HG03064 (cell line): ENCODE measurements at regions not wholly inside any gene's neighbourhood (a gene's known extent, or its start where the extent isn't known, plus 50 kb on each side); places are given as distances from the start of the nearest gene placed in this dataset.

ENCODE experiments used
- ATAC-seq: cut with Tn5 transposase; IDR thresholded peaks from one replicate; pipeline ENCODE4 v1.9.1; 2021; ENCODE audit warnings: low read depth; ENCODE audit not compliant: unreplicated experiment

GRCh38 chr7:17678896-17679295, 261.4 kb downstream of the SNX13 start:
- no peak for ATAC-seq

DNA sequence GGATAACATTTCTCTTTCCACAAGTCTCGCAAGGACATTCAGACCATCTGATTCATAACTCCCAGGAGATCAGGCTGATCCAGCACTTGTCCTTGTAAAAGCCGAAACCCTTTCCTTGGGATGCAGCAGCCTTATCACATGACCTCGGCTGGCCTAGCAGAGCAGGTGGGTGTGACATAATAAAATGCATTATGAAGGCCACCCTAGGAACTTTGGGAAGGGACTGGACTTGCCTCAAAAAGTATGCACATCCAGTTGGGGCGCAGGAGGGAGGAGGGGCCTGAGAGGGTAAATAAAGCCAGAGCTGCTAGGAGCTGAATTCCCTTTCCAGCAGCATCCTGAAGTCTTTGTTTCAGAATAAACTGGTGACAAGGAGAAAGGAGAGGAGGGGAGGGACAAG, 260.8 kb downstream of the SNX13 start:
- ATAC-seq: no peak

- ATAC-seq: no peak
These were observed 260.3 kb downstream of the SNX13 start for GRCh38 chr7:17680026-17680425.

- no peak for ATAC-seq
These were observed 259.3 kb downstream of the SNX13 start for GRCh38 chr7:17680943-17681351.

DNA sequence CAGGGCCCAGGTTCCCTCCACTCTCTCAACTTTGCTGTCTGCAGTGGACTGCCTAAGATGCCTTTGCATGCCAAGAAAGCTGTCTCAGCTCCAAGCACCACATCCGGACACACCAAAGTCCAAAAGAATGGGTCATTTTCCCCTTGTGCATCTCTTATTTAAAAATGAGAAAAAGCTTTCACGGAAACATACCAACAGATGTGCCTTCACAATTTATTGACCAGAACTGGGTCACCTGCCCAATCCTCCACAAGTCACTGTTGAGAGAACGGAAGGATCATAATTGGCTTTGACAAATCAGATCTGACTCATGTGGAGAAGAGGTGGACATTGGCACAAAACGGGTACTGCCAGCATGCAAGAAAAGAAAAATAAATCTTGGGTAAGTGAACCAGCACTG, 258.3 kb downstream of the SNX13 start:
- no peak for ATAC-seq

DNA sequence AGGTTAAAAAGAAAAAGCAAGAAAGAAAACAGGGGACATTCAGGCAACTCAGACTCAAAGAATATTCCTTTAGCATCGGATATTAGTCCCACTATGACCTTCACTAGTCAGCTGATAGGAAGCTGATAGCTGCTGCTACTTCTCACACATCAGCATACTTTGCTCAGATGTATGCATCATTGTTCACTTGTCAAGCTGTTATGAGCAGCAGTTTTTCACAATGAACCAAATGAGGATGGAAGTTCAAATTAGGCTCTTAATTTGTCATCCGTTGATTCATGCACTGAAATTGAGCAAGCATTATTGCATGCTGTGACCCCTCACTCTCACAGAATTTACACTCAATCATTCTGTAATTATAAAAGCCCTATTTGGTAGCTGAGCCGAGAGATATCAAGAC, 257.7 kb downstream of the SNX13 start:
- no peak for ATAC-seq

DNA sequence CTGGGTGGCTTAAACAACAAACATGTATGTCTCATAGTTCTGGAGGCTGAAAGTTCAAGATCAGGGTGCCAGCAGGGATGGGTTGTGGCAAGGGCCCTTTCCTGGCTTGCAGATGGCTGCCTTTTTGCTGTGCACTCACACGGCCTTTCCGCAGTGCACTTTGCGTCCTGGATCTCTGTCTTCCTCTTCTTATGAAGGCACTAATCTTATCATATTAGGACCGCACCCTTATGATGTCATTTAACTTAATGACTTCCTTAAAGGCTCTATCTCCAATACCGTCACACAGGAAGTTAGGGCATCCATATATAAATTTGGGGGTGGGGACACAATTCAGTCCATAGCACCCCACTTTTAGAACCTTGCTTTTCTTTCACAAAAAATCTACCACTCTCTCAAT, 255.2 kb downstream of the SNX13 start:
- ATAC-seq: no peak

- no peak for ATAC-seq
These were observed 252.9 kb downstream of the SNX13 start for GRCh38 chr7:17687361-17687760.

GRCh38 chr7:17689361-17689902, 250.9 kb downstream of the SNX13 start:
- no peak for ATAC-seq

- ATAC-seq: no peak
These were observed 250.3 kb downstream of the SNX13 start for GRCh38 chr7:17690030-17690429.

DNA sequence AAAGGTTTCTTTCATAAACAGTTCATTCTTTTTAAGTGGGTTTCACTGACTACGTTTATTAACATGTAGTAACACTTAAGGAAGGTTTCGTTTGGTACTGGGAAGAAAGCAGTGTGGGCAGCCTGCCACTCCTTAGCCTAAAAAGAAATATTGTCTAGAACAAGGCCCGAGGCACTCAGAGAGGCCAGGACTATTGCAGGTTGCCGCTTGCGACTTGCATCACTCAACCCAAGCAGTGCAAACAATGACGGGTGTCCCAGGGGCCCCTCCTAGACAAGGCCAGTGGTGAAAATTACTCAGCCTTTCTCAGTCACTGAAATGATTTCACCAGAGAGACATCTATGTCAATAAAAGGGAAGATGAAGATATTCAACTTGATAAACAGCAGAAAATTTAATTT, 243.9 kb downstream of the SNX13 start:
- no peak for ATAC-seq

DNA sequence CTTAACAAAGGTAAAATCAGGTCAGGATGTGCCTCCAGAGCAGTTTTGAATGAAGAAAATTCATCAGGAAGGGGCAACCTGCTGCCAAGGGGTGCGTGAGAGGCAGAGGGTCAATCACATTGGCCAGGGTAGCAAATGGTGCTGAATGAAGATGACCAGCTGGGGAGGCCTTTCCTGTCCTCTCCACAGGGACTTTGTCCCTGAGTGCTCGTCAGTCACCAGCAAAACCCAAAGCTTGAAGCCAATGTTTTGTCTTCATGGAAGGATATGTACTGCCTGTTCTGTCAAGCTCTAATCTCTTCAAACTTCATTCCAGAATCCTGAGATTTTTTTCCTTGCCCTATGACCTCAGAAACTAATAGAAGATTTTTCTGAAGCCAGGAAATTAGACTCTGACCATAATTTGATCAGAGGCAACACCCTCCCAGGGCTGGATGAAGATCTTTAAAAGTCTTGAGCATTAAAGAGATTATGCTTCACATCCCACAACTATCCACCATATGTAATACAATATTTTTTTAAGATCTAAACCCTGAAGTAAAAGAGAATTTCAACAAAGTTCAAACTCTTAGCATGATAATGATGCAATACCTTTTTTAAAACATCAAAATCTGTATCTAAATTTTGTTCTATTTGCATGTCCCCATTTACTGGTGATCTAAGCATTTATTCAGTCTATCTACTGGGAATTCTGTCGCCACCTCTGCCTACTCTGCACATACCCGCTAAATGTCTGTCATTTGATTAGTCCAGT, 243.0 kb downstream of the SNX13 start:
- no peak for ATAC-seq

DNA sequence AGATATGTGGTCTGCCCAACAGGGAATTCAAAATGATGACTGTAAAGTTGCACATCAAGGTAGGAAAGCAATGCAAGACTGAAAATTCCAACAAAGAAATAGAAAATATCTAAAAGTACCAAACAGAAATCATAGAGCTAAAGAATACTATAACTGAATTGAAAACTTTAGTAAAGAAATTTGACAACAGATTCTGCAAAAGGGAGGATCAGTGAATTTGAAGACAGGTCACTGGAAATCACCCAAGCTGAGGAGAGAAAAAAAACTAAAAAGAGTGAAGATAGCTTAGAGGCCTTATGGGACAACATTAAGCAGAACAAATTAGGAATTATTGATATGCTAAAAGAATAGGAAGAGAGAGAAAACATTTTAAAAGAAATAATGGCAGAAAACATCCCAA, 240.6 kb downstream of the SNX13 start:
- no peak for ATAC-seq

- no peak for ATAC-seq
These were observed 240.2 kb downstream of the SNX13 start for GRCh38 chr7:17700138-17700537.

GRCh38 chr7:17706275-17706674, 234.0 kb downstream of the SNX13 start:
- no peak for ATAC-seq

- ATAC-seq: no peak
These were observed 233.6 kb downstream of the SNX13 start for GRCh38 chr7:17706734-17707133.

GRCh38 chr7:17709127-17709526, 231.2 kb downstream of the SNX13 start:
- no peak for ATAC-seq

DNA sequence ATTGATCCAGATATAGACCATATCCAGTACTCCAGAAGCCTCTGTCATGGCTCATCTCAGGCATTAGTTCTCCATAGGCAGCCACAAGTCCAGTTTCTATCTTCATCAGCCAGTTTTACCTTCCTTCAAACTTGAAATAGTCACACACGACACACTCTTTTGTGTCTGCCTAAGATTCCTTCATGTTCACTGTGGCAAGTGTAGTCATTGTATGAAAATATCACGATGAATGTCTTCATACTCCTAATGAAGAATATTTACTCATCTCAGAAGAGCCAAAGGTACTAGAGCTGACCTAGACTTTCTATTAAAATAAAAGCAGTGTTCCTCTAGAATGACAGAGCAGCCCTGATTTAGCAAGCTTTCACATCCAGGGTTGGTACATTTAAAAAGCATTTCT, 230.7 kb downstream of the SNX13 start:
- ATAC-seq: no peak

DNA sequence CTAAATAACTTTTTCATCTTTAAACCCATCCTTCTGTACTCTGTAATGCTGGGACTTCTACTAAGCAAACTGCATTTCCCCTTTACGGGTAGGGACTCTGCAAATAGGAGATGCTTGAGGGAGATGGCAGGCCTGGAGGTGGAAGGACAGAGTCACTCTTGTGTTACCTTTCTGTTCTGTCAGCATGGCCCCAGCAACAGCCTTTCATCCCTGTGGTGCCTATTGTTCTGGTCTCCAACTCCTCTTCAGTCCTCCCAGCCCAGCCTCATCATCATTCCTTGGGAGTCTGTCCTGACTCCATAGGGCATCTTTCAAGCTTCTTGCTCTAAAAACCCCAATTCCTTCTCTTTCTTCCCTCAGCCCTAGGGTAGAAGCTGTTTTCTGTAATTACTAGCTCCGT, 230.0 kb downstream of the SNX13 start:
- ATAC-seq: no peak

GRCh38 chr7:17713584-17713983, 226.7 kb downstream of the SNX13 start:
- ATAC-seq: no peak

DNA sequence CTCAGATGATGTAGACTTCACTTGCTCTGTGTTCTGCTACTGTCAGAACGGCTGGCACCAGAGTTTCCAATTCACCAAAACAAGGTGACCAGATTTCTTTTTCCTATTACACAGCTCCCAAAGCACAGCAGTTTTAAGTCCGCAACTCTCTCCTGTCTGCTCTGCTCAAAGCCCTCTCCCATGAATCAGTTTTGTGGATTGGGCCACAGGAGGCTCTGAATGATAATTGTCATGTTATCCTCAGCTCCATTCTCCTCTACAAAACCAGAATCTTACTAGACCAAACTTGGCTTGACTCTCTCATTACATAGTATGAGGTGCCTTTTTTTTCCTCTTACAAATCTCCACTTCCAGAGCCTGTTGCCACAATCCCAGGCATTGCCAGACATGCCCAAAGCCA, 223.5 kb downstream of the SNX13 start:
- ATAC-seq: no peak

- ATAC-seq: no peak
These were observed 220.3 kb downstream of the SNX13 start for GRCh38 chr7:17719998-17720397.
